Stimulated activated CD8-positive, alpha-beta memory T cell treated with anti-CD3 and anti-CD28 coated beads, Interleukin-4, amount 100 ng/mL, for 4 hours (primary cell): ENCODE measurements at regions not wholly inside any gene's neighbourhood (a gene's known extent, or its start where the extent isn't known, plus 50 kb on each side); places are given as distances from the start of the nearest gene placed in this dataset.

Experiments used
- DNase-seq, 2 donors: peaks; one replicate each; pipeline ENCODE4 v3.0.0-alpha.2; 2020; ENCODE audit warnings: low read depth in 2 of 2, low spot score in 1 of 2

- DNase-seq: no peak
Observed at GRCh38 chrX:40153345-40154249, 55.8 kb upstream of the BCOR start.

GRCh38 chrX:40152741-40153344 is 55.1 kb upstream of the BCOR start:
- no peak for DNase-seq

DNA sequence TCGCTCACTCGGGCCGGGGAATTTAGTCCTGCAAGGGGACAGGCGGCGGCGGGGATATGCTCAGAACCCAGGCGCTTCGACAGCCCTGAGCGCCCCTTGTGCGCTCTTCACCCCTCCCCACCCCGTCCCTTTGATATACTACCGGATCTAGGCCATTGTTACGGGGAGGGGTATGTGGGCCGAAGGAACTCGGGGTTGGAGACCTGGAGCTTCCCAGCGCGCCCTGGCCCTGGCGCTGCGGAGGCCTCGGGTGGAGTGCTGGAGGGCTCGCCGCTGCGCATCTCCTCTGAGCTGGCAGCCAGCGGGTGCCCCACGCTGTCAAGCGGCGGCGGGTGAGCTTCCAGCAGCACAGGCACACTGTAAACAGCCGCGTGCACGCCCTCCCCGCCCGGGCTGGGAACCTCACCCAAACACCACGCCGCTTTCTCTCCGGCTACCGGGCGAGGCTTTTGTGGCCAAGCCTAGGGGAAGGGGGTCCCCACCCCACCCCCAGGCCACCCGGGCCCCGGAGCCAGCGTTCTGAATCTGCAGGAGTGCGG is 54.5 kb upstream of the BCOR start:
- no peak for DNase-seq

DNA sequence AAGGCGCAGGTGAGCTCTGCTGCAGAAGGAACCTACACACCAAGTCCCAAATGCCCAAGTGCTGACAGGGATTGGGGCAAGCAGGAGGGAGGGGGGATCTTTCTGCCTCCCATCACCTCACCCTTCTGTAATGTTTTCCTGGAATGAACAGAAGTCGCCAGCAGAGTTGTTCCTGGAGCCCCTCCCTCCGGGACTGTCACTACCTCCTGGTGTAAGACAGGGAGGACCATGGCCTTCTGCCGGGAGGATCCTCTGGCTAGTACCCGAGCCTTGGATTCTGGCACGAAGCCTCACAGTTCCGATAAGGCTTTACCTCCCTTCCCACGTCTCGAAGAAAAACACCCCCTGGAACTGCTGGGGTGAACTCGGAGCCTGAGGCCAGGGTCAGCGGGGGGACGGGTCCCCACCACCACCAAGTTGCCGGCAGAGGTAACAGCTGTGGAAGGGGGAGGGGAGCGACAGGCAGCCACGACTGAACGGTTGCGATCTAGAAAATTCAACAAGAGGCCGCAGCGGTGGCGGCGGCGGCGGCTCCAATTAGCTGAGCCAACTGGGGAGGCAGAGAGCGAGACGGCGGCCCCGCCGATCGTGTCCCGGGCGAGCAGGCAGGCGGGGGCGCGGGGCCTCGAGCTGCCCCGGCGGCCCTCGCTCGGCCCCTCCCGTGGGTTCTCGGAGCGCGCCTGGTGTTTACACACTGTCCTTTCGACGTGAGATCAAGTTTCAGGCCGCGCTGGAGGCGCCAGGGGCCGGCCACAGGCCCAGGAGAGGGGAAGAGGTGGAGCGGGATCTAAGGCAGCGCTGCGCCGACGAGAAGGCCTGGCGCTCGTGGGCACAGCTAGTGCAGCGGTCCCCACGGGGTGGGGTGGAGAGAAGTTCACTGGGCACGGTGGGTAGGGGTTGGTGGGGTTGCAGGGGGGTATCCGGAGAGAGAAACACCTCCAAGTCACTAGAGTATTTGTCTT is 53.7 kb upstream of the BCOR start:
- DNase-seq: no peak

GRCh38 chrX:40150503-40150902 is 52.7 kb upstream of the BCOR start:
- DNase-seq: no peak

GRCh38 chrX:40149286-40150175 is 51.8 kb upstream of the BCOR start:
- no peak for DNase-seq

- DNase-seq: no peak
Observed at GRCh38 chrX:40148385-40149285, 50.9 kb upstream of the BCOR start.

DNA sequence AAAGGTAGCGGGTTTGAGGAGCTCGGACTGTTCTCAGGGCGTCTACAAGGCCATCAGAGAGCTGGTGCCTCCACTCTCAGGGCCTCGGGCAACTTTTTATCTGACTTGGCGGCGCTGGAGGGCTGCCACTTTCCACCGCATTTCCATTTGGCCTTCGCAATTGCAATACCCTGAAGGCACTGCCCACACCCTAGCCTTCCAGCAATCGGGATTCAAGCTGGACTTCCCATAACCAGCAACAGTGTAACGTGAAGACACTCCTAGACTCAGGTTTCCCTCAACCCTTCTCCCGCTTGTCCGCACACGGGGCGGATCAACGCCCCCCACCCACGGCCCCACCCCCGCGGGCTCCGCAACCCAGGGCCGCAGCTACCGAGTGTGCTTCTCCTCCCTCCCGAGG is 50.2 kb upstream of the BCOR start:
- DNase-seq: no peak
